HG02970 (cell line): ENCODE measurements at regions not wholly inside any gene's neighbourhood (a gene's known extent, or its start where the extent isn't known, plus 50 kb on each side); places are given as distances from the start of the nearest gene placed in this dataset.
"Not testable (repeated sequence)": the region's sequence is repeated elsewhere in the genome, so short reads cannot be mapped to it uniquely, and the experiment has no call there.

Source experiments
- ATAC-seq: cut with Tn5 transposase; IDR thresholded peaks from one replicate; pipeline ENCODE4 v1.9.1; 2021; ENCODE audit warnings: mild to moderate bottlenecking, moderate library complexity, moderate number of reproducible peaks; ENCODE audit not compliant: unreplicated experiment, low FRiP score

DNA sequence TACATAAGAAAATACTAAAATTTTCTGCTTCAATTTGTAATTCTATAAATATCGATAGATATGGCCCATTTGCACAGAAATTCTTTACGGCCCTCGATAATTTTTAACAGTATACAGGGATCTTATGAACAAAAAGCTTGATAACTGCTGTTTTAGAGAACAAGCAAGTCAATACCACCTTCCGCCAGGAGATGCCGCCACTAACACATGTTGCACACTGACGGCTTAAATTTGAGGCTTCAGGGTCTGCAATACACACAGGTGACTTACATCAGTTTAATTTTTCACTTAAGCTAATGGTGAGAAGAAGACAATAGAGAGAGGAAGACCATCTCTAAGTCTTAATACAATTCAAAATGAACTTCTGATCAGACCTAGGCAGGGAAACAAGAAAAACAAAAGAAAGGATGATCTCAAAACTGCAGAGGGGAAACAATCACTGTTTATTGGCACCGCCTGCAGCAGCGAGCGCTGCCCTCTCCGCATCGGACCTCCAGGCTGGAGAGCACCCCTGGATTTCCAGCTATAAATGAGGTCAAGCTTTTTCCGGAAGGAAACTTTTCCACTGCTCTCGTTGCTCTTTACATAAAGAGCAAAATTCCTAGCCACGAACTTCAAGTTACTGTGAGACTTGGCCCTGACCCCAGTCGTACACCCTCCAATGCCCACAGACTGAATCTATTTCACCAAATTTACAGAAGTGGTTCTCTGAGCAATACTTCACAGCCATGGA lies 53.9 kb downstream of the OTOR start:
- peak; percentile 66 for ATAC-seq

DNA sequence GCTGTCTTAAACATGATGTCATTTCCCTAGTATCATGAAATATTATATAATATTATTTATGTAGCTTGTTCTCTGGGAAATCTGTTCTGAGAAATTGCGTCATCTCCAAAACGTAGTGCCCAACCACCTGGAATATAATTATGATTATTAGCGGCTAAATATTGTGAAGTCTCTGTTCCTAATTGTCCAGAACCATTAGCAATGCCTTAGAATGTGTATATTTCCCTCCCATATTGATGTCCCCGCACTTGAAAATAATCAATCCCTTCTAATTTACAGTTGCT lies 54.4 kb downstream of the OTOR start:
- ATAC-seq = no peak

DNA sequence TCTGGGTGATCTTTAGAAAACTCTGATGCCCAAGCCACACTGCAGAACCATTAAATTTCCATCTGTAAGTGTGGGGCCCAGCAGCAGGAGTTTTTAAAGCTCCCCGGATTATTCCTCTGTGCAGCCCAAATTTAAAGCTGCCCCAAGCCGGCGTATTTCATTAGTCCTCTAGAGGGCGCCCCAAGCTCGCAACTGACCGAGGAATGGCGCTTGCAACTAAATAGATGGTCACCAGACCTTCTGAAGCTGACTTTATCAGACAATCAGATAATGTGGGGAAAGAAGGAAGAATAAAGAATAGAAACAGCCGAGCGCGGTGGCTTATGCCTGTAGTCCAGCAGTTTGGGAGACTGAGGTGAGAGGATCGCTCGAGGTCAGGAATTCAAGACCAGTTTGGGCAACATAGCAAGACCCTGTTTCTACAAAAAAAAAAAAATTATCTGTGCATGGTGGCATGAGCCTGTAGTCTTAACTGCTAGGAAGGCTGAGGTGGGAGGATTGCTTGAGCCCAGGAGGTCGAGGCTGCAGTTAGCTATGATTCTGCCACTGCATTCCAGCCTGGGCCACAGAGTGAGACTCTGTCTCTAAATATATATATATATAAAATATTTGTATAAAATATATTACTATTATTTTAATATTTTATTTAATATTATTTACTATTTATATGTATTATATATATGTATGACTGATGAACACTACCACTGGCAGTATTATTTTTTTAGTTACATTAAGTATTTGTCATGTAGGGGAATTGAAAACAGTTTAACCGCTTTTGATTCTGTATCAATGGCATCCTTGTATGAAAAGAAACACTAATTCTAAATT lies 56.0 kb downstream of the OTOR start:
- no peak for ATAC-seq

DNA sequence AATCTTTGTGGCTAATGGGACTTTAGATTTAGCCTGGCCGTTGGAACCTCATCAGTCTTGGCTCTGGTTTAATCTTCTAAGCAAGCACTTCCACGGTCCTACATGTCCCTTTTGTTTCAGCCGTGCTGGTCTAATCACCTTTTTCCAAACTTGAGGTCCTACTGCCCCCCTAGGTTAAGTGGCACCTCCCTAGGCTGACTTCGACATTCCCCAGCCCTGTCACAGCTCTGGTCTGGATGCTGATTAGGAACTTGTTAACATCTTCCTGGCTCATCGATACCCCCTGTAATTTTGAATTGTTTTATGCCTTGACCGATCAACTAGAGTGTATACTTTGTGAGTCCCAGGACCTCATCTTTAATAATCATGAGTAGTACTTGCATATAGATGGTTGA lies 56.6 kb downstream of the OTOR start:
- no peak for ATAC-seq

DNA sequence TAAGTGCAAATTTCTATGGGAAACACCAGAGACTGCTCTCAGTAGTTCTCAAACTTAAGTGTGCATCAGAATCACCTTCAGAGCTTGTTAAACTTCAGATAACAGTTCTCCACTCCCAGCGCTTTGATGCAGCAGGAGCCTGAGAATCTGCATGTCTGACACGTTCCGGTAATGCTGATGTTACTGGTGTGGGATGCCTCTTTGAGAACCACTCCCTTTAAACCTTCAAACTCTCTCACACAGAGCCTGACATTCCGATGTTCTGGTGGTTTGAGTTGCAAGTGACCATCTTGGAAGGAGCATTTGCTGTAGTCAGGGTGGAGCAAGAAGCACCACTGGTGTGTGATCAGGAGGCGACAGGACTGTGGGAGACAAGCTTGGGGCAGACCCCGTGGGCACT lies 57.9 kb downstream of the OTOR start:
- ATAC-seq = no peak

DNA sequence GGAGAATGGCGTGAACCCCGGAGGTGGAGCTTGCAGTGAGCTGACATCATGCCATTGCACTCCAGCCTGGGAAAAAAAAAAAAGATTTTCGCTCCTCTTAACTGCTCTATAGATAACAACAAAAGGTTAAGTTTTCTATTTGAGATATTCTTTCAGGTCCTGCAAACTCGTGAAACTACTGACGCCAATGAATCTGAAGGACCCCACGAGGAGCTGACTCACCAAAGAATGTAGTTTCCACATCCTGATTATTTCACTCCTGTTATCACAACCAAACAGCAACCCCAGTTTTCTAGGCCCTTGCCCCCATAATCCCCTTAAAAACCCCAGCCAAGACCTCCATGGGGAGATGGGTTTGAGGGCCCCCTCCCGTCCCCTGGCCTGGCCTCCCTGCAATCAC lies 58.7 kb downstream of the OTOR start:
- no peak for ATAC-seq

DNA sequence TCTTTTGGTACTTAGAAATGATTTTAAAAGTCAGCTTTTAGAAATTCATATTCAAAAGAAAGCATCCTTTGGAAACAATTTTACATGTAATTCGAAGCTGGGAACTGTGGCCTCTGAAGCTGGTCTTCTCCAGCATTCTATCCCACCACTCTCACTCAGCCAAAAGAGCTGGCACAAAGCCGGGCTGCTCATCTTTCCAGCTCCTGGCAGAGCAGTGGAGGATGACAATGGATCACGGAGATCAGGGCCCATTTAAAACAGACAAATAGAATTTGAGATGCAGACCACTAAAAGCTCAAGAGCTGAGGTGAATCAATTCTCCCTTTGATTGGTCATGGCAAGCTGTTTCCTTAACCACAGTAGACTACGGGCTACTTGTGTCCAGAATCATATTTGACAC lies 60.6 kb downstream of the OTOR start:
- ATAC-seq = no peak

DNA sequence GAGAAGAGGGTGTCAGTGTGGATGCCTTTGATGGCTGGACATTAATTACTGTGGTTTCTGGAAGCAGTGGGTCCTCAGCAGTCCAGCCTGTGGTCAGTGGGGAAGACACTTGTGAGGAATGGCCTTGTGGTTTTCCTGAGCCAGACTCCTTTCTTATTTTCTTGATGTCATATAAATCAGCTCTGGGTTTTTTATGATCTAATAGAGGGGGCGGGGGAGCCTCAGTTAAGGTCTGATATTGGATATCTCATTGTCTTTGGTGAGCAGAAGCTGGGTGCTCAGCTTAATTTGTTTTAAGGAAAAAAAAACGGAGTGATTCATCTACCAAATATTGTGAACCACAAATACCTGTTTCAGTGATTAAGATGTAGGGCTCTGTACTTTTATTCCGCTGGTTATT lies 62.1 kb downstream of the OTOR start:
- no peak for ATAC-seq

DNA sequence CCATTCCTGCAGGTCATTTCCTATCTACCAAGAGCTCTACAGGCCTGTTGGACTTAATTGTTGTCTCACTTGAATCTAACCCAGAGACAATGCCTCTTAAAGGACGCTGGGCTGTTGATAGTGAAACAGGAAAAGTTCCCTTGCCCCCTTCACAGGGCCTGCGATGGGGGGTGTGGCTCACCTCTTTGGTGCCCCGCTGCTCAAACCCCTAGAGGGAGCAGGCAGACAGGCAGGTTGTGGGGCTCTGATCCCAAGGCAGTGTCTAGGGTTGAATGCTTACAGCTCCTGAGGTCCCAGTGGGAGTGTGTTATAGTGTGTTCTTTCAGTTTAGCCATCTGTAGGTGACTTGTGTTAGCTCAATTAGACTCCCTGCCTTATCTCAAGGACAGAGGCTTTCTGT lies 68.0 kb downstream of the OTOR start:
- no peak for ATAC-seq

DNA sequence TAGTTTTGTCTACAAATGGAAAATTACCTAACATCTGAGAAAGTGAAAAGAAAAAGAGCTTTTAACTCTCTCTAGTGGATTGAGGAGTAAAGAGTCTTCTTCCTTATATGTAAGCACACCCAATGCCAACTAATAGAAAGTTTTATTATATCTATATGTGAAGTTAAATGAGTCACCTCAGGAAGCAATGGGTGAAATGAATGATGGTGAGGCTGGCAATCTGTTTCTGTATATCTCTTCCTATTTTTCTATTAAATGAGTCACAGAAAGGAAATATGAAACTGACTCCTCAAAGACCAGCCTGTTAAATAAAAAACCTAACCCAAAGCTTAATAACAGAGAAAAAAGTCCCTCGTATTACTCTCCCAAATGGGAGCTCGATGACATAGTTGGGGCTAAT lies 71.3 kb downstream of the OTOR start:
- no peak for ATAC-seq

DNA sequence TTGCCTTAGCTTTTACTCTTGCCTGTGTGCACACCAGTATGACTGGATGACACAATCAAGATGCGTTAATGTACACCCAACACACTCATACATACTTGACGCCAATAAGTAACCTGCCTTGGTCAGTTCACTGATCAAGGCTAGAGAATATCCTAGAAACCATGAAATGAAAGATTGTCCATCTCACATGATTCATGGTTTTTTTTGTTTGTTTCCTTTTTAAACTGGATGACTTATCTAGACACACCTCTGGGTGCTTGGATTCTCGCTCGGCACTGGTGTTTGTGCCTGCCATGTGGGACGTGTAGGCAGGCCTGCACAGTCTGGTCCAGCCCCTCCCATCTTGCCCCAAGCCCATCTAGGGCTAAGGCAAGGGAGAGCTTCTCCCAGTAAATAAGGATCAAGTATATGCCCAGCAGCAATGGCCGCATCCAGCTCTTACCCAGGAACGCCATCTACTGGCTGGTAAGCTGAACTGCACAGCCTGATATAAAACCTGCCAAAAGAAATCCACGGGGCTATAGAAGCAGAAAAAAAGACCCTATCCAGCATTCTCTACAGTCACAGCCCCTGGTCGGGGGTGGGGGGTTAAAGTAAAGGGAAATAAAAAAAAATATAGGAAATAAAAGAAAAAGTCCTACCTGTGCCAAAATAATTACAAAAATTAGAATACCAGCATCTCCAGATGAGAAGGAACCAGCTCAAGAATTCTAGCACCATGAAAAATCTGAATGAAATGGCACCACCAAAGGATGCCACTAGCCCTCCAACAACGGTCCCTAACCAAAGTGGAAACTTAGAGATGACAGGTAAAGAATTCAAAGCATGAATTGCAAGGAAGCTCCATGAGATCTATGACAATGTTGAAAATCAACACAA lies 73.3 kb downstream of the OTOR start:
- peak; percentile 78 for ATAC-seq

DNA sequence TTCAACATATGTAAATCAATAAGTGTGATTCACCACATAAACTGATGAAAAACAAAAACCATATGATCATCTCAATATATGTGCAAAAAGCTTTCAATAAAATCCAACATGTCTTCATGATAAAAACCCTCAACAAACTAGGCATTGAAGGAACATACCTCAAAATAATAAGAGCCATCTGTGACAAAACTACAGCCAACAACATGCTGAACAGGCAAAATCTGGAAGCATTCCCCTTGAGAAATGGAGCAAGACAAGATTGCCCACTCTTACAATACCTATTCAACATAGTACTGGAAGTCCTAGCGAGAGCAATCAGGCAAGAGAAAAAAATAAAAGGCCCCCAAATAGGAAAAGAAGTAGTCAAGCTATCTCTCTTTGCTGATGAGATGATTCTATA lies 76.5 kb downstream of the OTOR start:
- no peak for ATAC-seq

DNA sequence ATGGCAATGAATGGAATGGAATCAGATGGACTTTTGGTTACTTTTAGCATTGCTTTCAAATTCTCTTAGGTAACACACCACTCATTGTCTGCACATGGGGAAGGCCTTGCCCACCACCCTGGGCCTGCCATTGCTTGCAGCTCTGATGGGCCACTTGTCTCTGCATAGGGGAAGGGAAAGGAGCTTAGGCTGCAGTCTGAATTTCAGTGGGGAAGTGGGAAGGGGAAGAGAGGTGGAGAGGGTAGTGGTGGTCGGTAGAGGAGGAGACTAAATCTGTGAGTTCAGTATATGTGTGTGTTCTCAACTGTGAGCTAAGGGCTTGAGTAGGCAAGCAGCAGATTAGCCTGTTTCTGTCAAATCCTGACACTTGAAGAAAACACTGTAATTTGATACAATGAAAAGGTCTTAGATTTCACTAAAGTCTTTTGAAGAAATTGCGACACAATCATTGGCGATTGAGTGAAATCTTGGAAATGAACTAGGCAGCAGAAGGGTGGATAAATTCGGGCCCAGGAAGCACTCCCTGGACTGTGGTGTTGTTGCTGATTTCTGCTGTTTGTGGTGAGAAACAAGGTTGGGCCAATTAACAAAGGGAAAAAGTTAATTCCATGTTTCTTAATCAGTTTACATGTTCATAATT lies 80.6 kb downstream of the OTOR start:
- ATAC-seq = no peak

DNA sequence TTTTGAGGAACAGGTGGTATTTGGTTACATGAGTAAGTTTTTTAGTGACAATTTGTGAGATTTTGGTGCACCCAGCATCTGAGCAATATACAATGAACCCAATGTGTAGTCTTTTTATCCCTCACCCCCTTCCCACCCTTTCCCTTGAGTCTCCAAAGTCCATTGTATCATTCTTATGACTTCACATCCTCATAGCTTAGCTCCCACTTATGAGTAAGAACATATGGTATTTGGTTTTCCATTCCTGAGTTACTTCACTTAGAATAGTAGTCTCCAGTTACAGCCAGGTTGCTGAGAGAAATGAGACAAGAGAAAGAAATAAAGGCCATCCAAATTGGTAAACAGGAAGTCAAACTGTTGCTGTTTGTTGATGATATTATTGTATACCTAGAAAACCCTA lies 87.5 kb downstream of the OTOR start:
- ATAC-seq = not testable (repeated sequence)

DNA sequence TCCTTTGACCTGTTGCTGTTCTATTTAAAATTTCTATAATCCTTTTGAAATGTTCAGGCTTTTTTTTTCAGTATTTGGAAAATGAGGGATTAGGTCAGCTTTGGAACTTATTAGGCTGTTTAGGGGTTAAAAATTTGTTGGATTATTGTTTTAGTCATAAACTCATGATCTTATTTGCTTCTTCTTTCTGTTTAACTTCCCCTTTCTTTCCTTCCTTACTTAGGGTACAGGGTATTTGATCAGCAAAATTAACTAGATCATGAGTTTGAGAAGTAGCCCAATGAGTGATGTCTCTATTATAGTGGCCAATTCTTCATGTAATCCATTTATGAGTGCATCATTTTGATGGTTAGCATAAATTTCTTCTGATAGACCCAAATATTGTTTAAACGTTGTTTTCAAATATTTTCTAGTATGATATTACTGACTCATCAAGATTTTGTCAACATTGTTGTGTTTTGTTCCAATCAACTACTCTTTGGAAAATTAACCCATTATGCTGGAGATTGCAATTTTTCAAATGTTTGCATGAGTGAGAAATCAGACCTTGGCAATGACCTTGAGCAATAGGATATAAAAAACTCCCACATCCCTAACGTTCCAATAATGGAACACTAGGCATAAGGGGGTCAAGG lies 94.4 kb downstream of the OTOR start:
- ATAC-seq = no peak

DNA sequence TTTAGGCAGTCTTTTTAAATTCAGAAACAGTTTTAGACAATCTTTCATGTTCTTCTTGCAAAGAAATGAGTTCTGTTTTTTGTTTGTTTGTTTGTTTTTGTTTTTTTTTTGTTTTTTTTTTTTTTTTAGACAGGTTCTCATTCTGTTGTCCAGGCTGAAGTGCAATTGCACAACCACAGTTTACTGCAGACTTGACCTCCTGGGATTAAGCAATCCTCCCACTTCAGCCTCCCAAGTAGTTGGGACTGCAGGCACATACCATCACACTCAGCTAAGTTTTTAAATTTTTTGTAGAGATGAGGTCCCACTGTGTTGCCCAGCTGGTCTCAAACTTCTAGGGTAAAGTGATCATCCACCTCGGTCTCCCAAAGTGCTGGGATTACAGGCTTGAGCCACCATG lies 96.2 kb downstream of the OTOR start:
- ATAC-seq = no peak

DNA sequence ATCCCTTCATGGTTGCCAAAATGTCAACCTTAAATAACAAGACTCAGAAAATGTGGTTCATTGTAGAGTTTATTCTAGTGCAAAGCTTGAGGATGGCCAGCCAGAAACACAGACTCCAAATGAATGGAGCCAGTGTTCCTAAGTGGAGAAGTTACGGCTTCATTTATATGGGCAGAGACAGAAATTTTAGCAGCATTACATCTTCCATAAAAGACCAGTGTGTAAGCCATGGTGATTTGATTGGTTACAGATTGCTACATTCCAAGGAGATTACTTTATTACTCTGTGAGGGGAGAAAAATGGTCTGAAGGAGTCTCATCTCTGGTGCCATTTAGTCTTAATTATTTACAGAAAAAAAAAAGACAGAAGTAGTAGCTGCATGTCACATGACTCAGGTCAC lies 97.8 kb downstream of the OTOR start:
- no peak for ATAC-seq

DNA sequence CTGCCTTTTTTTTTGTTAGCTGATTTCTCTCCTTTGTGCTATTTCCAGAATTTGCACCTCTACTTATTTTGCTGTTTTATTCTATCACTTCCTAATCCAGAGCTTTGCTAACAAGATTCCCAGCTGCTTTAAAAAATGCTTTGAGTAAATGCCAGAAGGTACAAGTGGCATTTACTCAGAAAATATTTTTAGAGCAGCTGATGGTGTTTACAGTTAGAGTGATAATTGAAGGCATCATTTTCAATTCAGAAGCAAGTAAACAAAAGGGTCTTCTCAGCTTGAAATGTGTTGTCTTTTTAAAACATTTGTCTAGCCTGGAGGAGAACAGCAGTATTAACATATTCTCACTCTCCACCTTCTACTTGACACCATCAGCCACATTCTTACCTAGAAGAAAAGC lies 99.9 kb downstream of the OTOR start:
- ATAC-seq = no peak

DNA sequence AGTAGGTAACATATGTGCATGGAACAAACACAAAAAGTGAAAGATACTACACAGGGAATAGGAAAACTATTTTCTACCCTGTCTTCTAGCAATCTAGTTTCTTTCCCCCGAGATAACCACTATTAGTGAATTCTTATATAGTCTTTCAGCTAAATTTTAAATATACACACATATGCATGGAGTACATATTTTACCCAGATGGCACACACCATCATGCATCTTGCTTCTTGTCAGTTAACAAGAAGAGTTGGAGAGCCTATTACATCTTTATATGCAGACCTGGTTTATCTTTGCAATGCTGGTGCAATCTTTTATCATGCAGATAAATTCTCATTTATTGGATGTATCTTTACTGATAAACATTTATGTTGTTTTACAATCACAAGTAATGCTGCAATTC lies 100.4 kb downstream of the OTOR start:
- ATAC-seq = no peak

DNA sequence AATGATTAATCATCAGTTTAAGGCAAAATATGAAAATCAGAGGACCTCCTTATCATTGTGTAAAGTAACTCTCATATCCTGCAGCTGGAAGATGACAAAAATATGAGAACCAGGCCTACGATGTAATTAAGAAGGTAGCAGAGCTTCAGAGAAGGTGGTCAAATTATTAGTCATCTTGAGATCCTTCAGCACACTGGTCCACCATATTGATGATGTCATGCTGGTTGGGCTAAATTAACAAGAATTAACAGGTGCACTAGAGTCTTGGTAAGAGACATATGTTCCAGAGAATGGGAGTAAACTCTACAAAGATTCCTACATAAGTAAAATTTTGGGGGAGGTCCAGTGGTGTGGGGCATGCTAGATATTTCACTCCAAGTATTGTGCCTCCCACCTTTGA lies 112.8 kb downstream of the OTOR start:
- ATAC-seq = no peak
